ENCODE measurements at regions not wholly inside any gene's neighbourhood (a gene's known extent, or its start where the extent isn't known, plus 50 kb on each side); places are given as distances from the start of the nearest gene placed in this dataset.

DNA sequence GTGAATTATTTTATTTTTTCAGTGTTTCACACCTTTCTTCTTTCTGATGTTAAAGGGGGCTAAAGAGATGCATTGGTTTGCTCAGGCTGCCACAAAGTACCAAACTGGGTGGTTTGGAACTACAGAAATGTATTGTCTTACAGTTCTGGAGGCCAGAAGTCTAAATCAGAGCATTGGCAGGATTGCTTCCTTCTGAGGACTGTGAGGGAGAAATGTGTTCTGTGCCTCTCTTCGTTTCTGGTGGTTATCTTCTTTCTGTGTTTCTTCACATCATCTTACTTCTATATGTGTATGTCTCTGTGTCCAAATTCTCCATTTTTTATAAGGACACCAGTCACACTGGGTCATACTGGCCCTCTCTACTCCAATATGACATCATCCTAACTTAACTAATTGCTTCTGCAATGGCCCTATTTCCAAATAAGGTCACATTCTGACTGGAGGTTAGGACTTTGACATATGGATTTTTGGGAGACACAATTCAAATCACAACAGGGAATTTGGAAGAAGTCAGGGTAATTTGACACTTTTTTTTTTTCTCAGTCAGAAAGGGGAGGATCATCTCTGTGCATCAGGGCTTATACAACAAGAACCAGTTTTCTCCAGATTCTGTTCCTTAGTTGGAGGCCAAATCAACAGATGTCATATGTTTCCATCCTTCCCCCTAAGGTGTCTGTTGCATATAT lies 188.2 kb downstream of the KCNRG start:
- Histone ChIP-seq H3K27me3 (no peaks in the 10 kb centered on the region), H3K4me1 (peaks cover 0 to 10% of the 10 kb centered on the region in 2 donors), H3K9me3 (no peaks in the 10 kb centered on the region), H3K36me3 (no peaks in the 10 kb centered on the region), H3K27ac (no peak overlapping the region), H3K4me3 (no peak overlapping the region)
- DNase-seq (no peak), ATAC-seq (no peak)
- intact Hi-C loops (cut with DNase I) = no loop called here
- TF ChIP-seq, protein P1, sequence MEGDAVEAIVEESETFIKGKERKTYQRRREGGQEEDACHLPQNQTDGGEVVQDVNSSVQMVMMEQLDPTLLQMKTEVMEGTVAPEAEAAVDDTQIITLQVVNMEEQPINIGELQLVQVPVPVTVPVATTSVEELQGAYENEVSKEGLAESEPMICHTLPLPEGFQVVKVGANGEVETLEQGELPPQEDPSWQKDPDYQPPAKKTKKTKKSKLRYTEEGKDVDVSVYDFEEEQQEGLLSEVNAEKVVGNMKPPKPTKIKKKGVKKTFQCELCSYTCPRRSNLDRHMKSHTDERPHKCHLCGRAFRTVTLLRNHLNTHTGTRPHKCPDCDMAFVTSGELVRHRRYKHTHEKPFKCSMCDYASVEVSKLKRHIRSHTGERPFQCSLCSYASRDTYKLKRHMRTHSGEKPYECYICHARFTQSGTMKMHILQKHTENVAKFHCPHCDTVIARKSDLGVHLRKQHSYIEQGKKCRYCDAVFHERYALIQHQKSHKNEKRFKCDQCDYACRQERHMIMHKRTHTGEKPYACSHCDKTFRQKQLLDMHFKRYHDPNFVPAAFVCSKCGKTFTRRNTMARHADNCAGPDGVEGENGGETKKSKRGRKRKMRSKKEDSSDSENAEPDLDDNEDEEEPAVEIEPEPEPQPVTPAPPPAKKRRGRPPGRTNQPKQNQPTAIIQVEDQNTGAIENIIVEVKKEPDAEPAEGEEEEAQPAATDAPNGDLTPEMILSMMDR (IDR thresholded peaks at IDR 0.05) = no peak

DNA sequence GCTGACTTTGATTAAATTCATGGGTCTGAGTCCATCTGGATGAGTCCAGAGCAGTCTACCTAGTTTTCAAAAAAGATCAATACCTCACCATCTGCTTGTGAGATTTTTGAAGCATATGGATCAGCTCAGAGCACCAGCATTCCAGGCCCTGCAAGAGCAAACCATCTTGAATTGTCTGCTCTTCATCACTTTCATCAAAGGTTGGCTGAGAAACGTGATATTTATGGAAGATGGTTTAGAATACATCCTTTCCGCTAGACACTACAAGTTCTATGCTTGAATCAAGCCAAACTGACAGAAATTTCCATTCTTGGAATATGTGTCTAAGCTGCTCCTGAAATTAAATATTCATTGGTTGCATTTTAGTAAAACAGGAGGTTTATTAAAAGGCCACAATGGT lies 190.3 kb downstream of the KCNRG start:
- no peak for DNase-seq
- intact Hi-C loops (cut with DNase I) = no loop called here
- H3K27me3 ChIP-seq = no peaks in the 10 kb centered on the region

DNA sequence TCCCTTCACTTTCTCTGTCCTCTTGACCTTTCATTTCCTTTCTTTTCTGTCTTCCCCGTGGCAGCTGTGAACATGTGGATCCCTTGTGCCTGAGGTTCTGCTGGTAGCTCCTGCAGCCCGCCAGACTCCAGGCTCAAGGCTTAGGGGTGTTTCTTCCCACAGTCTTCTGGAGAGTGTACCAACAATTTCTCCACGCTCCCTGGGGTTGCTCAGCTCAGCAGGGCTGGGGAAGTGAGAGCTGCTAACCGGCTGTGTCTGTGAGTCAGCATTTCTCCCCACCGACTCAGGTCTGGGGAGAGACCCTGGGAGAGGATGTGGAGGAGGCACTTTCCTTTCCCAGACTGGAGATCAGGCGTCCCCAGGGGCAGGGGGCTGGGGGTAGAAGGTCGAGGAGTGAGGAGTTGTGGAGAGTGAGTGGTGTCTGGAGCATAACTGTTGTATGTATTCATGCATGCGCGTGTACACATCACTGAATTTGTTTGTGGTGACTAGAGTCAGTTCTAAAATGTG lies 193.6 kb downstream of the KCNRG start:
- DNase-seq = peak in 3 of 4 donors; percentile 47 to 83 (median 74)
- no peaks in the 10 kb centered on the region for H3K36me3 ChIP-seq
- H3K27ac ChIP-seq = peak overlapping the region; percentile 33 to 66
- peak; percentile 92 for ATAC-seq
- H3K4me1 ChIP-seq = peaks cover 0 to 12% of the 10 kb centered on the region in 2 donors
- H3K9me3 ChIP-seq = peaks cover 0 to 9% of the 10 kb centered on the region in 2 donors
- intact Hi-C loops (cut with DNase I) = no loop called here
- TF ChIP-seq, protein P1 (IDR thresholded peaks at IDR 0.05) = no peak
- H3K27me3 ChIP-seq = no peaks in the 10 kb centered on the region
- H3K4me3 ChIP-seq = peak overlapping the region in 1 of 2 donors; percentile 8

More for the DNA sequence above, 190.3 kb downstream of the KCNRG start:
- no peak for ATAC-seq
- Histone ChIP-seq H3K9me3 (no peaks in the 10 kb centered on the region), H3K36me3 (no peaks in the 10 kb centered on the region), H3K27ac (no peak overlapping the region), H3K4me1 (peaks cover 0 to 12% of the 10 kb centered on the region in 2 donors), H3K4me3 (no peak overlapping the region)
- TF ChIP-seq, protein P1 (IDR thresholded peaks at IDR 0.05) = no peak

GRCh38 chr13:50209631-50210030 lies 194.4 kb downstream of the KCNRG start:
- no peak for ATAC-seq
- Histone ChIP-seq H3K27ac (peak overlapping the region in 1 of 2 donors; percentile 66), H3K4me1 (peaks cover 0 to 12% of the 10 kb centered on the region in 2 donors)

DNA sequence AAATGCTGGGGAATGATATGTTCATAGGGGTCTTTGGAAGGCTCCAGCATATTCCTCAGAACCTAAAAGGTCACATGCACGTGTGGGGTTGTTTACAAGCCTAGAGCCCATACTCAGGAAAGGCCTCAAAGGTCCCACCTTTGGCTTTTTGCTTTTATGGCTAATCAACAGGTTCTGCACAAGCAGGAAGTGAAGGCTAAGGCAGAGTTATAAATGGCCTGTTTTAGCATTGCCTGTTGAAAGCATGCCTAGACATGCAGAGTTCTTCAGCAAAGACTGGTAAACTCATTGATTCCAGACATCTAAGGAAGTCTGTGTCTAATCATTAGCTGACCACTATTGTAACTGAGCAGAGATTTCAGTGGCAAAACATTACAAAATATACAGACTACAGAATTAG lies 198.3 kb downstream of the KCNRG start:
- peaks cover 0 to 14% of the 10 kb centered on the region in 2 donors for H3K9me3 ChIP-seq
- H3K27ac ChIP-seq = no peak overlapping the region
- intact Hi-C loops (cut with DNase I) = no loop called here
- H3K36me3 ChIP-seq = no peaks in the 10 kb centered on the region
- ATAC-seq (no peak), DNase-seq (no peak)
- TF ChIP-seq, protein P1 (IDR thresholded peaks at IDR 0.05) = no peak
- no peaks in the 10 kb centered on the region for H3K27me3 ChIP-seq
- H3K4me3 ChIP-seq = no peak overlapping the region
- peaks cover 0 to 7% of the 10 kb centered on the region in 2 donors for H3K4me1 ChIP-seq

More at GRCh38 chr13:50209631-50210030, 194.4 kb downstream of the KCNRG start:
- TF ChIP-seq, protein P1 (IDR thresholded peaks at IDR 0.05) = no peak
- Histone ChIP-seq H3K27me3 (no peaks in the 10 kb centered on the region), H3K9me3 (peaks cover 0 to 9% of the 10 kb centered on the region in 2 donors), H3K4me3 (no peak overlapping the region), H3K36me3 (no peaks in the 10 kb centered on the region)
- intact Hi-C loops (cut with DNase I) = no loop called here
- DNase-seq = no peak

All from left lung (tissue), 4 donors.